HG03439 (cell line): ENCODE measurements at regions not wholly inside any gene's neighbourhood (a gene's known extent, or its start where the extent isn't known, plus 50 kb on each side); places are given as distances from the start of the nearest gene placed in this dataset.

Experiments
- ATAC-seq: cut with Tn5 transposase; IDR thresholded peaks from one replicate; pipeline ENCODE4 v1.9.1; 2021; ENCODE audit warnings: mild to moderate bottlenecking, moderate library complexity; ENCODE audit not compliant: unreplicated experiment

- ATAC-seq, result no peak
Measured at GRCh38 chr9:90007516-90008440, 403.0 kb downstream of the GADD45G start.

GRCh38 chr9:90009447-90009846 is 404.6 kb downstream of the GADD45G start:
- ATAC-seq, result no peak

GRCh38 chr9:90010793-90011192 is 406.0 kb downstream of the GADD45G start:
- ATAC-seq, result no peak

GRCh38 chr9:90012949-90013348 is 408.1 kb downstream of the GADD45G start:
- no peak for ATAC-seq

- no peak for ATAC-seq
Measured at GRCh38 chr9:90013778-90014177, 409.0 kb downstream of the GADD45G start.

- ATAC-seq, result no peak
Measured at GRCh38 chr9:90014421-90014820, 409.6 kb downstream of the GADD45G start.

- ATAC-seq, result no peak
Measured at GRCh38 chr9:90016272-90016671, 411.5 kb downstream of the GADD45G start.

GRCh38 chr9:90017679-90018078 is 412.9 kb downstream of the GADD45G start:
- no peak for ATAC-seq

GRCh38 chr9:90018688-90019087 is 413.9 kb downstream of the GADD45G start:
- ATAC-seq, result no peak

- ATAC-seq, result no peak
Measured at GRCh38 chr9:90019626-90020025, 414.8 kb downstream of the GADD45G start.

GRCh38 chr9:90020276-90020871 is 415.6 kb downstream of the GADD45G start:
- ATAC-seq, result no peak

- no peak for ATAC-seq
Measured at GRCh38 chr9:90021216-90021906, 416.5 kb downstream of the GADD45G start.

GRCh38 chr9:90022474-90022873 is 417.7 kb downstream of the GADD45G start:
- ATAC-seq, result no peak

- ATAC-seq, result no peak
Measured at GRCh38 chr9:90023861-90024260, 419.0 kb downstream of the GADD45G start.

- no peak for ATAC-seq
Measured at GRCh38 chr9:90024409-90024808, 419.6 kb downstream of the GADD45G start.

- ATAC-seq, result no peak
Measured at GRCh38 chr9:90024823-90025222, 420.0 kb downstream of the GADD45G start.

GRCh38 chr9:90025816-90026215 is 421.0 kb downstream of the GADD45G start:
- ATAC-seq, result no peak

- ATAC-seq, result no peak
Measured at GRCh38 chr9:90027296-90027790, 422.5 kb downstream of the GADD45G start.

GRCh38 chr9:90029386-90029785 is 424.6 kb downstream of the GADD45G start:
- no peak for ATAC-seq

GRCh38 chr9:90029996-90030395 is 425.2 kb downstream of the GADD45G start:
- ATAC-seq, result no peak

GRCh38 chr9:90032296-90033027 is 427.6 kb downstream of the GADD45G start:
- no peak for ATAC-seq
